Mucosa of descending colon (tissue), 3 donors: ENCODE measurements at regions not wholly inside any gene's neighbourhood (a gene's known extent, or its start where the extent isn't known, plus 50 kb on each side); places are given as distances from the start of the nearest gene placed in this dataset.

Experiments used
- ATAC-seq: fragments of 200-7000 bp; cut with Tn5 transposase; one replicate; pipeline ENCODE4 v1.9.1; 2020; ENCODE audit warnings: mild to moderate bottlenecking, moderate library complexity
- DNase-seq, 3 donors: peaks; one replicate each; pipeline ENCODE4 v3.0.0-alpha.2; 2020
- H3K36me3 ChIP-seq: fragments of 200-600 bp; one replicate; pipeline ENCODE4 v1.8.0; 2021; ENCODE audit warnings: low read depth, mild to moderate bottlenecking
- H3K4me1 ChIP-seq: fragments of 200-600 bp; one replicate; pipeline ENCODE4 v1.8.0; 2021; ENCODE audit warnings: low read depth, mild to moderate bottlenecking
- H3K4me3 ChIP-seq: fragments of 200-600 bp; one replicate; pipeline ENCODE4 v1.8.0; 2021; ENCODE audit warnings: mild to moderate bottlenecking
- H3K9me3 ChIP-seq: fragments of 200-600 bp; one replicate; pipeline ENCODE4 v1.8.0; 2021; ENCODE audit warnings: mild to moderate bottlenecking
- intact Hi-C, 2 donors: fragments of 100-400 bp; cut with DNase I in 1 of 2; cut with micrococcal nuclease in 1 of 2; formaldehyde crosslinking; loops; one replicate each; pipeline versions ENCODE4 v1.11.0 to v1.11.1; 2022; cut with DNase I, micrococcal nuclease
- TF ChIP-seq, protein P1 (sequence below): fragments of 200-600 bp; IDR thresholded peaks from one replicate; pipeline ENCODE4 v1.8.0; 2022; ENCODE audit warnings: antibody characterized with exemption, mild to moderate bottlenecking
- donor health status: DM: no; HTN: no; CAD: no; lungs with moderate emphysema.
- donor health status: DM: no; HTN: no; CAD: no.
- donor health status: DM: no; HTN: yes; CAD: no.

DNA sequence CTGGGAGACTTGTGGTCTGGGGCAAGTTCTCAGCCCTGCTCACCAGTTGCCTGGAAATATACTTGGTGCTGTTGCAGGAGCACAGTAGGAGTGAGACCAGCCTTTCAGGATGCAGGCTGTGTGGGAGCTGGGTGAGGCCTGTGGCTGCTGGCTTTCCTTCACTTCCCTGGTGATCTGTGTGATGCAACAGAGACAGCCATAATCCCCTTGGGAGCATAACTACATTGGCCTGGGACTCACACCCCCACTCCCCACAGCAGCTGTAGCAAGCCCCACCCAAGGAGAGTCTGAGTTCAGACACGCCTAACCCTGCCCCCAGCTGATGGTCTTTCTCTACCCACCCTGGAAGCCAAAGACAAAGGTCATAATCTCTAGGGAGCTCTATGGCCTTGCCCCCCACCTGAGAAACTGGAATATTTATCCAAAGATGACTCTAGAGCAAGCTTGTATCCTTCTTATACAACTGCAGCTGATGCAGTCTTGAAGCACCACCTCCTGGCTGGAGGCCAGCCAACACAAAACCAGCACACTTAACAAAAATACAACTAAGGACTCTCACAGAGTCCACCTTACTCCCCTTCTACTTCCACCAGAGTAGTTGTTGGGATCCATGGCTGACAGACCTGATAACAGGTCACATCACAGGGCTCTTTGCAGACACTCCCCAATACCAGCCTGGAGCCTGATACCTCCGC lies 190.4 kb upstream of the CPNE8 start:
- H3K9me3 ChIP-seq = no peaks in the 10 kb centered on the region
- H3K4me3 ChIP-seq = no peak overlapping the region
- ATAC-seq = no peak
- H3K4me1 ChIP-seq = no peaks in the 10 kb centered on the region
- H3K36me3 ChIP-seq = no peaks in the 10 kb centered on the region
- peak in 1 of 3 donors; percentile 2 for DNase-seq
- intact Hi-C loops = no loop called here
- TF ChIP-seq, protein P1, sequence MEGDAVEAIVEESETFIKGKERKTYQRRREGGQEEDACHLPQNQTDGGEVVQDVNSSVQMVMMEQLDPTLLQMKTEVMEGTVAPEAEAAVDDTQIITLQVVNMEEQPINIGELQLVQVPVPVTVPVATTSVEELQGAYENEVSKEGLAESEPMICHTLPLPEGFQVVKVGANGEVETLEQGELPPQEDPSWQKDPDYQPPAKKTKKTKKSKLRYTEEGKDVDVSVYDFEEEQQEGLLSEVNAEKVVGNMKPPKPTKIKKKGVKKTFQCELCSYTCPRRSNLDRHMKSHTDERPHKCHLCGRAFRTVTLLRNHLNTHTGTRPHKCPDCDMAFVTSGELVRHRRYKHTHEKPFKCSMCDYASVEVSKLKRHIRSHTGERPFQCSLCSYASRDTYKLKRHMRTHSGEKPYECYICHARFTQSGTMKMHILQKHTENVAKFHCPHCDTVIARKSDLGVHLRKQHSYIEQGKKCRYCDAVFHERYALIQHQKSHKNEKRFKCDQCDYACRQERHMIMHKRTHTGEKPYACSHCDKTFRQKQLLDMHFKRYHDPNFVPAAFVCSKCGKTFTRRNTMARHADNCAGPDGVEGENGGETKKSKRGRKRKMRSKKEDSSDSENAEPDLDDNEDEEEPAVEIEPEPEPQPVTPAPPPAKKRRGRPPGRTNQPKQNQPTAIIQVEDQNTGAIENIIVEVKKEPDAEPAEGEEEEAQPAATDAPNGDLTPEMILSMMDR = no peak

DNA sequence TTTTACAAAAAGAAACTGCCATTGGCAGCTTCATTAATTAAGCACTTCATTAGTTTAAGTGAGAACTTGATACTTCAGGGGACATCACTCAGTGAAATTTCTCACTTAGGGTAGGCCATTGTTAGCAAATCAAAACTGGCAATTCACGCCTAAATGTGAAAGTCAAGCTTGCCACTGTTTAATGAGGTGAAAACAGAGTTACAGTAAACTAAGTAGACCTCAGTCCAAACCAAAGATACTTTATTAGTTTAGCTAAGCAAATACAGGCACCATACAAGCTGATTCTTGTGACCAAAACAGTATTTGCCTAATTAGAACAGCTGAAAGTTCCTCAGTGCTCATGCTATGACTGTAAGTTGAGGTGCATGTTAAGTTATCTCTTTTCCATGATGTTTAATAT lies 176.5 kb upstream of the CPNE8 start:
- ATAC-seq (no peak), DNase-seq (no peak)
- no peaks in the 10 kb centered on the region for H3K4me1 ChIP-seq
- H3K9me3 ChIP-seq = no peaks in the 10 kb centered on the region
- intact Hi-C loops = no loop called here
- no peak overlapping the region for H3K4me3 ChIP-seq
- no peaks in the 10 kb centered on the region for H3K36me3 ChIP-seq
- TF ChIP-seq, protein P1 = no peak

GRCh38 chr12:39077226-39077625 lies 171.8 kb upstream of the CPNE8 start:
- Histone ChIP-seq H3K9me3 (no peaks in the 10 kb centered on the region), H3K36me3 (no peaks in the 10 kb centered on the region), H3K4me3 (no peak overlapping the region), H3K4me1 (no peaks in the 10 kb centered on the region)
- intact Hi-C loops = no loop called here
- TF ChIP-seq, protein P1 = no peak
- ATAC-seq (no peak), DNase-seq (no peak)

GRCh38 chr12:39074063-39074462 lies 168.7 kb upstream of the CPNE8 start:
- H3K4me3 ChIP-seq = no peak overlapping the region
- no peaks in the 10 kb centered on the region for H3K36me3 ChIP-seq
- no peaks in the 10 kb centered on the region for H3K4me1 ChIP-seq
- ATAC-seq = peak; percentile 31
- intact Hi-C loops = no loop called here
- no peak for DNase-seq
- H3K9me3 ChIP-seq = no peaks in the 10 kb centered on the region
- TF ChIP-seq, protein P1 = no peak

DNA sequence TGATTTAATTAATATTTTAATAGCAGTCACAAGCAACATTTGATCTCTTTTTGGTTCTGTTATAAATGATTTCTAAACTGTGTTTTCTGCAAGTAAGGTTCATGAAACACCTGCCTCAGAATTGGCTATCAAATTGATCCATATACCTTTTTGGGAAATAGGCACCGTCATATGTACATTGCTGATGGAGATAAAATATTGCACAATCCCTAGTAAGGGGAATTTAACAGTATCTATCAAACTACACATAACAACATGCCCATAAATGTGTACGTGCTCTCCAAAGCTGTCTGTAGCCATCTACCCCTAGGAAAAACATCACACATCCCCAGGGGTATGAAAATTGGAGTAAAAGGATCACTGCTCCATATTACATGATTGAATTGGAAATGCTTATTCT lies 167.3 kb upstream of the CPNE8 start:
- no peaks in the 10 kb centered on the region for H3K9me3 ChIP-seq
- ATAC-seq = no peak
- intact Hi-C loops = no loop called here

More for the DNA sequence above, 167.3 kb upstream of the CPNE8 start:
- Histone ChIP-seq H3K4me3 (no peak overlapping the region), H3K36me3 (no peaks in the 10 kb centered on the region), H3K4me1 (no peaks in the 10 kb centered on the region)
- TF ChIP-seq, protein P1 = no peak
- no peak for DNase-seq
